SK-N-SH treated with all-trans-retinoic acid at 6 μM for 48 hours (cell line): ENCODE measurements at regions not wholly inside any gene's neighbourhood (a gene's known extent, or its start where the extent isn't known, plus 50 kb on each side); places are given as distances from the start of the nearest gene placed in this dataset.

Experiments used
- ATAC-seq: fragments of 200-7000 bp; cut with Tn5 transposase; 3 replicates; pipeline ENCODE4 v1.9.1; 2020; ENCODE audit warnings: mild to moderate bottlenecking, moderate library complexity
- ARNTL ChIP-seq: fragments of 450-650 bp; formaldehyde crosslinking; IDR thresholded peaks from 2 replicates; pipeline ENCODE4 v1.5.0; 2020; ENCODE audit warnings: low read depth, mild to moderate bottlenecking, moderate library complexity, borderline replicate concordance
- CREB5 ChIP-seq: fragments of 250-450 bp; sonication (Bioruptor Pico); IDR thresholded peaks from 2 replicates; pipeline ENCODE4 v1.5.1; 2020; ENCODE audit warnings: low read depth, mild to moderate bottlenecking, moderate library complexity
- CSDC2 ChIP-seq: fragments of 250-450 bp; sonication (Bioruptor Pico); IDR thresholded peaks from 2 replicates; pipeline ENCODE4 v1.5.0; 2020; ENCODE audit warnings: mild to moderate bottlenecking, moderate library complexity
- ESRRG ChIP-seq: fragments of 250-450 bp; sonication (Bioruptor Pico); IDR thresholded peaks from 2 replicates; pipeline ENCODE4 v1.6.1; 2021; ENCODE audit warnings: mild to moderate bottlenecking
- GLIS3 ChIP-seq: fragments of 250-450 bp; sonication (Bioruptor Pico); IDR thresholded peaks from 2 replicates; pipeline ENCODE4 v1.5.0; 2020; ENCODE audit warnings: mild to moderate bottlenecking, moderate library complexity
- ISL1 ChIP-seq: fragments of 250-450 bp; sonication (Bioruptor Pico); IDR thresholded peaks from 2 replicates; pipeline ENCODE4 v2.1.2; 2022; ENCODE audit warnings: mild to moderate bottlenecking, moderate library complexity
- POU6F1 ChIP-seq: fragments of 250-450 bp; sonication (Bioruptor Pico); IDR thresholded peaks from 2 replicates; pipeline ENCODE4 v1.8.0; 2021; ENCODE audit warnings: low read depth, mild to moderate bottlenecking, moderate library complexity, borderline replicate concordance
- RARB ChIP-seq: fragments of 250-450 bp; sonication (Bioruptor Pico); IDR thresholded peaks from 2 replicates; pipeline ENCODE4 v1.8.0; 2021; ENCODE audit warnings: mild to moderate bottlenecking, moderate library complexity
- SNAI2 ChIP-seq: fragments of 250-450 bp; sonication (Bioruptor Pico); IDR thresholded peaks from 2 replicates; pipeline ENCODE4 v1.5.0; 2020; ENCODE audit warnings: mild to moderate bottlenecking, moderate library complexity
- TOX ChIP-seq: fragments of 250-450 bp; sonication (Bioruptor Pico); IDR thresholded peaks from 2 replicates; pipeline ENCODE4 v1.8.0; 2021; ENCODE audit warnings: mild to moderate bottlenecking, moderate library complexity, borderline replicate concordance
- ZFP3 ChIP-seq: fragments of 250-450 bp; sonication (Bioruptor Pico); IDR thresholded peaks from 2 replicates; pipeline ENCODE4 v1.5.0; 2020; ENCODE audit warnings: mild to moderate bottlenecking, moderate library complexity
- ZNF565 ChIP-seq: fragments of 450-650 bp; formaldehyde crosslinking; conservative IDR thresholded peaks from 2 replicates; pipeline ENCODE4 v1.5.0; 2020; ENCODE audit warnings: low read depth, mild to moderate bottlenecking, moderate library complexity
- ZNF70 ChIP-seq: fragments of 450-650 bp; formaldehyde crosslinking; IDR thresholded peaks from 2 replicates; pipeline ENCODE4 v1.5.0; 2020; ENCODE audit warnings: mild to moderate bottlenecking, moderate library complexity
- ZNF8 ChIP-seq: fragments of 450-650 bp; formaldehyde crosslinking; IDR thresholded peaks from 2 replicates; pipeline ENCODE4 v1.5.0; 2020; ENCODE audit warnings: mild to moderate bottlenecking, moderate library complexity
- TF ChIP-seq, protein P1 (sequence below): fragments of 250-450 bp; sonication (Bioruptor Pico); IDR thresholded peaks from 2 replicates; pipeline ENCODE4 v1.5.0; 2020; ENCODE audit warnings: mild to moderate bottlenecking, moderate library complexity

DNA sequence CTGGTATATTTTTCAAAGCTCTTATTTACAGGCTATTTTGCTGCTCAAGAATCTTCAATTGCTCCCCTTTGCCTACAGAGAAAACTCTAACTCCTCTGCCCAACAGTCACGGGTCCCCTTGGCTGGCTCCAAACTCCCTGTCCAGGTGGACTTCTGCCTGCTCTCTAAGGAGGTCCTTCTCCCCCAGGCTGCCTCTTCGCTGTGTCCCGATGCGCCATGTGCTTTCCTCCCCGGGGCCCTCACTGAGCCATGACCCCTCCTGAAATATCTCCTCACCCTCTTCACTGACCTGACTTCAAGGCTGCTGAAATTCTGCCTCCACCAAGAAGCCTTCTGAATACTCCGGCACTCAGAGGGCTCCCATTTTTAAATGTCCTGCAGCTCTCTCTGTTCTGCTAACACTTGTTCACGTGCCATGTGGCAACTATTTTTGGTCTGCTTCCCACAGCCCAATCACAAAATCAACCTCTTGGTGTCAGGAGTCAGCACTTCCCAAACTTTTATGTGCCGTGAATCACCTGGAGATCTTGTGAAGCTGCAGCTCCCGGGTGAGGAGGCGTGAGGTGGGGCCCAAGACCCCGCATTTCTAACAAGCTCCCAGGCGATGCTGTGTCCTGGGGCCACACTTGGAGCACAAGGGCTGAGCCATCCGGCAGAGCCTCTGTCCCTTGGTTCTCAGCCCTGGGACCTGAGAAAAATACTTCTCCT, 85.7 kb upstream of the COL13A1 start:
- TF ChIP-seq ZFP3 = no peak
- no peak for TF ChIP-seq CREB5 (CRISPR knock-in tag)
- TF ChIP-seq, protein P1, sequence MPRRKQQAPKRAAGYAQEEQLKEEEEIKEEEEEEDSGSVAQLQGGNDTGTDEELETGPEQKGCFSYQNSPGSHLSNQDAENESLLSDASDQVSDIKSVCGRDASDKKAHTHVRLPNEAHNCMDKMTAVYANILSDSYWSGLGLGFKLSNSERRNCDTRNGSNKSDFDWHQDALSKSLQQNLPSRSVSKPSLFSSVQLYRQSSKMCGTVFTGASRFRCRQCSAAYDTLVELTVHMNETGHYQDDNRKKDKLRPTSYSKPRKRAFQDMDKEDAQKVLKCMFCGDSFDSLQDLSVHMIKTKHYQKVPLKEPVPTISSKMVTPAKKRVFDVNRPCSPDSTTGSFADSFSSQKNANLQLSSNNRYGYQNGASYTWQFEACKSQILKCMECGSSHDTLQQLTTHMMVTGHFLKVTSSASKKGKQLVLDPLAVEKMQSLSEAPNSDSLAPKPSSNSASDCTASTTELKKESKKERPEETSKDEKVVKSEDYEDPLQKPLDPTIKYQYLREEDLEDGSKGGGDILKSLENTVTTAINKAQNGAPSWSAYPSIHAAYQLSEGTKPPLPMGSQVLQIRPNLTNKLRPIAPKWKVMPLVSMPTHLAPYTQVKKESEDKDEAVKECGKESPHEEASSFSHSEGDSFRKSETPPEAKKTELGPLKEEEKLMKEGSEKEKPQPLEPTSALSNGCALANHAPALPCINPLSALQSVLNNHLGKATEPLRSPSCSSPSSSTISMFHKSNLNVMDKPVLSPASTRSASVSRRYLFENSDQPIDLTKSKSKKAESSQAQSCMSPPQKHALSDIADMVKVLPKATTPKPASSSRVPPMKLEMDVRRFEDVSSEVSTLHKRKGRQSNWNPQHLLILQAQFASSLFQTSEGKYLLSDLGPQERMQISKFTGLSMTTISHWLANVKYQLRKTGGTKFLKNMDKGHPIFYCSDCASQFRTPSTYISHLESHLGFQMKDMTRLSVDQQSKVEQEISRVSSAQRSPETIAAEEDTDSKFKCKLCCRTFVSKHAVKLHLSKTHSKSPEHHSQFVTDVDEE (CRISPR knock-in tag) = no peak
- no peak for TF ChIP-seq ARNTL (CRISPR knock-in tag)
- no peak for TF ChIP-seq ESRRG (CRISPR knock-in tag)
- no peak for TF ChIP-seq SNAI2 (CRISPR knock-in tag)
- TF ChIP-seq RARB (CRISPR knock-in tag) = no peak
- TF ChIP-seq TOX = no peak
- TF ChIP-seq ZNF8 (CRISPR knock-in tag) = no peak
- no peak for TF ChIP-seq CSDC2
- ATAC-seq = no peak

DNA sequence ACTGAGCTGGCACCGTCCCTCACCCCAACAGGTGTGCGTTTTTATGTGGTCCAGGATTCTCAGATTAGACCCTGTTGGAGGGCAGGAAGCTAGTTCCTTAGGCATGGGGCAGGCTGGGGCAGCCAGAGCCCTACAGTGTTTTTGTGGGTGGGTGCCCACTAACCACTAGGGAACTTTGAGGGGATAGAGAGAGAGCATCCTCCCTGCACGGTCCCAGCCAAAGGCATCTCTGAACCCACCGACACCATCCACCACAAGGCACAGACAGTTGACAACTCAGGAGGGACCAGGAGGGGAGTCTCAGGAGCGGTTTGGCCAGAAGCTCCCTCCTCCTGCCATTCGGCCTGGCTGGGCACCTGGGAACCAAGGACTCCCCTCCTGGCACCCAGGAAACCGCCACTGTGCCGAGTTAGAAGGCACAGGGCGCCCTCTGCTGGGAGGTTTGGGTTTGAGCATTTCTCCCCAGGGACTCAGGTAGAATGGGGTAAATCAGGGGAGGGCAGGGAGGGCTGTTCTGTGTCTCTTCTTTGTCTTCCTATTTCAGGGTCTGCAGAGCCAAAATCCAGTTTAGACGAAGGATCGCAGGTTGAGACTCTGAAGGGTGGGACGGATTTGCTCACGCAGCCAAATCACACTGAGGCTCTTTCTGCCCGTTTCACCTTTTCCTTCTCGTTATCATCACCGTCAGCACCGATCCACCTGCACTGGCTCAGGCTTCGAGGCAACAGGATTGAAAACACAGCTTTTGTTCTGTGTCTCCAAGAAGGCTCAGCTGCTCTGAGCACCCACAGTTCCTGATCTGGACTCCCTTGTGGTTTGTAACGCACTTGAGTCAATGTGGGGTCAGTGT, 84.8 kb upstream of the COL13A1 start:
- ATAC-seq = peak; percentile 90
- TF ChIP-seq GLIS3 (CRISPR knock-in tag) = no peak
- TF ChIP-seq, protein P1 (CRISPR knock-in tag) = no peak
- no peak for TF ChIP-seq ISL1 (CRISPR knock-in tag)
- no peak for TF ChIP-seq ZNF8 (CRISPR knock-in tag)
- no peak for TF ChIP-seq POU6F1 (CRISPR knock-in tag)
- TF ChIP-seq ZNF70 (CRISPR knock-in tag) = no peak
- no peak for TF ChIP-seq ZFP3
- no peak for TF ChIP-seq ESRRG (CRISPR knock-in tag)
- no peak for TF ChIP-seq CSDC2
- TF ChIP-seq CREB5 (CRISPR knock-in tag) = no peak
- TF ChIP-seq RARB (CRISPR knock-in tag) = no peak

- no peak for ATAC-seq
- no peak for TF ChIP-seq ZNF565 (CRISPR knock-in tag)
These were observed 82.8 kb upstream of the COL13A1 start for GRCh38 chr10:69718951-69719350.
